NAMALWA (cell line): ENCODE measurements at regions not wholly inside any gene's neighbourhood (a gene's known extent, or its start where the extent isn't known, plus 50 kb on each side); places are given as distances from the start of the nearest gene placed in this dataset.

Experiments
- DNase-seq: peaks from one replicate; pipeline ENCODE4 v3.0.0-alpha.2; 2015; ENCODE audit warnings: low spot score

- no peak for DNase-seq
These were observed 289.1 kb upstream of the ITGA1 start for GRCh38 chr5:52498607-52499006.

GRCh38 chr5:52502460-52502999, 285.2 kb upstream of the ITGA1 start:
- DNase-seq: no peak

GRCh38 chr5:52504584-52505240, 283.0 kb upstream of the ITGA1 start:
- DNase-seq: no peak

GRCh38 chr5:52517667-52518066, 270.0 kb upstream of the ITGA1 start:
- DNase-seq: no peak

GRCh38 chr5:52520171-52520570, 267.5 kb upstream of the ITGA1 start:
- no peak for DNase-seq

- no peak for DNase-seq
These were observed 266.5 kb upstream of the ITGA1 start for GRCh38 chr5:52521236-52521635.

GRCh38 chr5:52523701-52524100, 264.0 kb upstream of the ITGA1 start:
- no peak for DNase-seq

- DNase-seq: no peak
These were observed 256.6 kb upstream of the ITGA1 start for GRCh38 chr5:52531105-52531504.

GRCh38 chr5:52543594-52543993, 244.1 kb upstream of the ITGA1 start:
- DNase-seq: no peak

- no peak for DNase-seq
These were observed 243.0 kb upstream of the ITGA1 start for GRCh38 chr5:52544738-52545137.

- DNase-seq: no peak
These were observed 233.4 kb upstream of the ITGA1 start for GRCh38 chr5:52554293-52554692.

- peak; percentile 18 for DNase-seq
These were observed 227.3 kb upstream of the ITGA1 start for GRCh38 chr5:52560366-52560765.

- no peak for DNase-seq
These were observed 225.2 kb upstream of the ITGA1 start for GRCh38 chr5:52562473-52562872.

GRCh38 chr5:52564587-52564986, 223.1 kb upstream of the ITGA1 start:
- DNase-seq: no peak

- no peak for DNase-seq
These were observed 210.2 kb upstream of the ITGA1 start for GRCh38 chr5:52577546-52577945.

GRCh38 chr5:52579391-52579790, 208.3 kb upstream of the ITGA1 start:
- DNase-seq: no peak

GRCh38 chr5:52580921-52581320, 206.8 kb upstream of the ITGA1 start:
- no peak for DNase-seq

GRCh38 chr5:52582313-52582712, 205.4 kb upstream of the ITGA1 start:
- DNase-seq: peak; percentile 12

- DNase-seq: no peak
These were observed 200.6 kb upstream of the ITGA1 start for GRCh38 chr5:52587131-52587530.

- DNase-seq: no peak
These were observed 190.1 kb upstream of the ITGA1 start for GRCh38 chr5:52597625-52598024.

GRCh38 chr5:52598968-52599367, 188.7 kb upstream of the ITGA1 start:
- no peak for DNase-seq

- DNase-seq: no peak
These were observed 183.8 kb upstream of the ITGA1 start for GRCh38 chr5:52603778-52604554.
